Lower leg skin (tissue), 3 donors: ENCODE measurements at regions not wholly inside any gene's neighbourhood (a gene's known extent, or its start where the extent isn't known, plus 50 kb on each side); places are given as distances from the start of the nearest gene placed in this dataset.

Experiments
- CTCF ChIP-seq, 3 donors: fragments of 450-650 bp; IDR thresholded peaks; one replicate each; pipeline ENCODE4 v1.5.1; 2016; ENCODE audit warnings: antibody characterized with exemption in 3 of 3, mild to moderate bottlenecking in 3 of 3, moderate library complexity in 2 of 3
- POLR2A ChIP-seq, 2 donors: fragments of 450-650 bp; IDR thresholded peaks; one replicate each; pipeline ENCODE4 v1.6.1; 2016 to 2017; ENCODE audit warnings: antibody characterized with exemption in 2 of 2, mild to moderate bottlenecking in 1 of 2, moderate library complexity in 1 of 2

DNA sequence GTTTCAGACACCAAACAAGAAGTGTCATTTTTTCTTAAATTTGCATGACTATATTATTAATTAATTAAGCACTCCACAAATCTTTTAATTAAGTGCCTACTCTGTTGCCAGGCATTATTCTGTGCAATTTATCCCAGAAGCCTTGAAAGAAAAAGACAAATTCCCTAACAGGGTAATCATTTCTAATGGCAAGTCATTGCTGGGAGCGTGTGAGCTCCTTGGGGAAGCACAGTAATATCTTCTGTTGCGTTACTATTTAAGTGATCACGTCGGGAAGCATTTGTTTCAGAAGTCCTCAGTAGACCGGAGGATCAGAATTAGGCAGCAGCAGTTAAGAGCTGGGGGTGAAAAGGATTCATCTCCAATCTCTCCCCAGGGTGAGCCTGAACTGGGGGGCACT, 276.8 kb upstream of the RNF32 start:
- TF ChIP-seq CTCF (IDR thresholded peaks at IDR 0.05) (no peak), POLR2A (IDR thresholded peaks at IDR 0.05) (no peak)
